Fibroblast of the aortic adventitia (primary cell): ENCODE measurements at regions not wholly inside any gene's neighbourhood (a gene's known extent, or its start where the extent isn't known, plus 50 kb on each side); places are given as distances from the start of the nearest gene placed in this dataset.

Source experiments
- DNase-seq: peaks from one replicate; pipeline ENCODE4 v3.0.0-alpha.2; 2010; ENCODE audit warnings: low read depth
- H3K4me3 ChIP-seq: 2 replicates; pipeline ENCODE4 v1.5.1; 2011; ENCODE audit warnings: low read depth, mild to moderate bottlenecking, control low read depth, low read length, moderate library complexity
- CTCF ChIP-seq: IDR thresholded peaks from 2 replicates; pipeline ENCODE4 v1.5.1; 2011; ENCODE audit warnings: mild to moderate bottlenecking, low read length, control low read depth, inconsistent platforms; ENCODE audit not compliant: insufficient read depth

GRCh38 chr10:131685576-131685975, 215.2 kb upstream of the PPP2R2D start:
- TF ChIP-seq CTCF: no peak
- no peak overlapping the region for H3K4me3 ChIP-seq
- no peak for DNase-seq

GRCh38 chr10:131686781-131687420, 213.9 kb upstream of the PPP2R2D start:
- no peak for TF ChIP-seq CTCF
- DNase-seq: no peak
- no peak overlapping the region for H3K4me3 ChIP-seq

GRCh38 chr10:131688304-131688703, 212.5 kb upstream of the PPP2R2D start:
- DNase-seq: no peak
- no peak overlapping the region for H3K4me3 ChIP-seq
- no peak for TF ChIP-seq CTCF

- TF ChIP-seq CTCF: no peak
- no peak for DNase-seq
- no peak overlapping the region for H3K4me3 ChIP-seq
Measured at GRCh38 chr10:131689016-131689415, 211.8 kb upstream of the PPP2R2D start.

GRCh38 chr10:131689486-131689885, 211.3 kb upstream of the PPP2R2D start:
- H3K4me3 ChIP-seq: no peak overlapping the region
- no peak for TF ChIP-seq CTCF
- DNase-seq: no peak

- H3K4me3 ChIP-seq: no peak overlapping the region
- DNase-seq: no peak
- no peak for TF ChIP-seq CTCF
Measured at GRCh38 chr10:131689954-131690757, 210.7 kb upstream of the PPP2R2D start.
